ENCODE measurements at regions not wholly inside any gene's neighbourhood (a gene's known extent, or its start where the extent isn't known, plus 50 kb on each side); places are given as distances from the start of the nearest gene placed in this dataset.

- DNase-seq (ENCODE audit: low read depth), result no peak
Measured at GRCh38 chr15:58329781-58330671, 101.8 kb upstream of the LIPC start.

DNA sequence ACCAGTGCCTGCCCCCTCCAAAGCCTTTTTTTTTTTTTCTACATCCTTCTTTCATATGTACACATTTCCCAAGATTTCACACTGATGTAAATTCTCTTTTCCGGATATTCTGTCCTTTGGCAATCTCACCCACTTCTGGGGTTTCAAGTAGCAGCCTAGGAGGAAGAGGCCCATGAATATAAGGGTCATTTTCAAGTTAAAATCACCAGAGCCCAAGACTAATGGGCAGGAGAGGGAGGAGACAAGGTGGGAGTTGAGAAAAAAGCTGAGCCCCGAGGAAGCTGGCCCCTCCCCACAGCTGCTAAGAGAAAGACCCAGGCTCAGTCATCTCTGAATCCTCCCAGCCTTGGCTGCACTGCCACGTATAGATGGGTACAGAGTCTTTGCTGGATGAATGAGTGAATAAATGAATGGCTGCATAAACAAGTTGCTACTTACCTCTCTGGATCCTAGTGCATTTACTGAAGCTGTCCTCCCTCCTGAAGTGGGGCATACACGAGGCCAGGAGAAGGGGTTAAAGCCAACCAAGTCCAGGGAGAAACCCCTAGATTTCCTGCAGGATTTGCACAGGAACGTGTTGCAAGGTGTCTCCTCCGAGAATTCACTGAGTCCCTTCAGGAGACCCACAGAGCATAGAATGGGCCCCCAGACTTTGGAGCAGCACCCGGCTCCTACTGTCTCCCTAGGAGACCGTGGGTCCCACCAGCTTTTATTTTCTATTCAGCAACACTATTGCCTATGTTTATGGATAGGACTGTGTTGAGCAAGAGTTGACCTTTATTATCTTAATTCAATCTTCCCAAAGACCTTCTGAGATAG, 100.8 kb upstream of the LIPC start:
- no peak for DNase-seq (ENCODE audit: low read depth)

- DNase-seq (ENCODE audit: low read depth), result no peak
Measured at GRCh38 chr15:58331560-58331912, 100.3 kb upstream of the LIPC start.

DNA sequence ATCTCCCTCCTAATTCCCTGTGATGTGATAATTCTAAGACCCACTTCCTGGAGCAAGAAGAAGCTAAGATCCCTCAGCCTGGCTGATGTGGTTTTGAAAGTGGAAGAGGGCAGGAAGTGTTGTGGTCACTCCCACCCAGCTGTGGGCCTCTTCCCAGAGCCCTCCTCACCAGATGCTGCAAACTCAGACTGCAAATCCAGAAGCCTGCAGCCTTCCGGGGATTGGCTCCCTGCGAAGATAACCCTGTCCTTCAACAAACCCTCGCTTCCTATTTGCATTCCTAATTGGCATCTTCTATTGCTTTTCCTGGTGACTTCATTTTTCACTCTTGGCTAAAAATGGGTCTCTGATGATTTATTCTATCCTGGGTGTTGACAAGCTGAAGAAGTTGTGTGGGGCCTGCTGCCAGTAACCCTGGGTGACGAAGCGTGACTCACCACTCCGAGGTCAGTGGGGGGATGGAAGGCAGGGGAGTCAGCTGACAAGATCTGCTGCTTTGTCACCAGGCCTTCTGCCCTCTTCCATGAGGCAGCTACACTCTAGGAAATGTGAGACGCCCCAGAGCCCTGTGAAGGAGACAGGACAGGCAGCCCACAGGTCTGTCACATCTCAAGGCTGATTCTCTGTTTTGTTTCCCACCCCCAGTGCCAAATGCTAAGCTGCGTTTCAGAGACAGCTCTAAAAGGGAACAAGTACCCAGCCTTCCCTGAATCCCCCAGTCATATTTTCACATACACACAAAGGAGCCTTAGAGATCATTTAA, 99.7 kb upstream of the LIPC start:
- peak; percentile 88 for DNase-seq (ENCODE audit: low read depth)

- DNase-seq (ENCODE audit: low read depth), result no peak
Measured at GRCh38 chr15:58332676-58333400, 99.0 kb upstream of the LIPC start.

GRCh38 chr15:58334803-58335202, 97.0 kb upstream of the LIPC start:
- DNase-seq (ENCODE audit: low read depth), result no peak

GRCh38 chr15:58336161-58336560, 95.6 kb upstream of the LIPC start:
- DNase-seq (ENCODE audit: low read depth), result no peak

- no peak for DNase-seq (ENCODE audit: low read depth)
Measured at GRCh38 chr15:58340176-58340575, 91.6 kb upstream of the LIPC start.

GRCh38 chr15:58342508-58342907, 89.3 kb upstream of the LIPC start:
- no peak for DNase-seq (ENCODE audit: low read depth)

DNA sequence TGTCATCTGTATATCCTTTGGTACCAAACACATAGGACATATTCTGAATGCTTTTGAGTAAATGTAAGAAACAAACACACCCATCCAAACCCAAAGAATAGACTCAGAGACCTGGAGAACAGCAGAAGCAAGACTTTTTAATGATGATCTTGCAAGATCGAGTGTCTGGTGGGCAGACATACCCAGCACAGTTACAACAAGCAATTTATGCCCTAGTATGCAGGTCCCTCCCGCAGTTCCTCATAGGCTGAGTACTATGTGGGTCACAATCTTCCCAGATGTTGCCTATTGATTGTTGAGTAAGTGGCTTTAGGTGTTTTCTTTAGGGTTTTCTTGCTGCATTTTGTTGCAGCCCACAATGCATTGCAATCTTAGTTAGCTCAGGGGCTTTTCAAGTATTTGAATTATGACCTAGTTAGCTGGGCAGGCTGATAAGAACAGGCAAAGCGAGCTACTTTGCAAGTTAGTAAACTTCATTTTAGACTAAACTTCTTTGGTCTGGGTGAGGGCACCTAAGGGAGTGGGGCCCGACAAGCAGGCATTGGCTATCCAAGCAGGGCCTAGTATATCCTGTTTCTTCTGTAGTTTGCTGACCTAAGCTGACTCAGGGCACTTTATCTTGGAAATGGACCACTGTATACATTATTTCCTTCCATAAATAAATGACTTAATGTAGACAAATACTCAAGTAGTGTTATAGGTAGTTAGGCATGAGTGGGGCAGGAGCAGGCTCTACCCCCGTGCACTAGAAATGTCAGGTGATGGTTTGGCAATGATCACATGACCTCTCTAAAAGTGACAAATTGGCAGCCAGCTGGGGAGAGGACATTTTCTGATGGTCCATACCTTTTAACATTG, 87.3 kb upstream of the LIPC start:
- DNase-seq (ENCODE audit: low read depth), result no peak

DNA sequence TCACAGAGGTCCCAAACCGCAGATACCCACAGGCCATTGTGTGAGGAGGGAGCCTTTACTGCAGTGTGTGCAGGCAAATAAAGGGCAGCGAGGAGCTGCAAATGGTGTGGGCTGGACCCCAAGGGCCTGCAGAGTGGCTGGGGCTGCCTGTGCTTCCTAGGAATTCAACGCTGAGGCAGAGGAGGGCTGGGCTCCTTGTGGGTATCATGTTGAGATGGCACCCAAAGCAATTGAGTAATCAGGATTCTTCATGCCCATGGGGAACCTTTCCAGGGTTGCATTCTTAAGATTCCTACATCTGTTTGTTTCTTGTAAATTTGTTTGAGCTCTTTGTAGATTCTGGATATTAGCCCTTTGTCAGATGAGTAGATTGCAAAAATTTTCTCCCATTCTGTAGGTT, 85.4 kb upstream of the LIPC start:
- DNase-seq (ENCODE audit: low read depth), result no peak

GRCh38 chr15:58348095-58348812, 83.5 kb upstream of the LIPC start:
- DNase-seq (ENCODE audit: low read depth), result no peak

DNA sequence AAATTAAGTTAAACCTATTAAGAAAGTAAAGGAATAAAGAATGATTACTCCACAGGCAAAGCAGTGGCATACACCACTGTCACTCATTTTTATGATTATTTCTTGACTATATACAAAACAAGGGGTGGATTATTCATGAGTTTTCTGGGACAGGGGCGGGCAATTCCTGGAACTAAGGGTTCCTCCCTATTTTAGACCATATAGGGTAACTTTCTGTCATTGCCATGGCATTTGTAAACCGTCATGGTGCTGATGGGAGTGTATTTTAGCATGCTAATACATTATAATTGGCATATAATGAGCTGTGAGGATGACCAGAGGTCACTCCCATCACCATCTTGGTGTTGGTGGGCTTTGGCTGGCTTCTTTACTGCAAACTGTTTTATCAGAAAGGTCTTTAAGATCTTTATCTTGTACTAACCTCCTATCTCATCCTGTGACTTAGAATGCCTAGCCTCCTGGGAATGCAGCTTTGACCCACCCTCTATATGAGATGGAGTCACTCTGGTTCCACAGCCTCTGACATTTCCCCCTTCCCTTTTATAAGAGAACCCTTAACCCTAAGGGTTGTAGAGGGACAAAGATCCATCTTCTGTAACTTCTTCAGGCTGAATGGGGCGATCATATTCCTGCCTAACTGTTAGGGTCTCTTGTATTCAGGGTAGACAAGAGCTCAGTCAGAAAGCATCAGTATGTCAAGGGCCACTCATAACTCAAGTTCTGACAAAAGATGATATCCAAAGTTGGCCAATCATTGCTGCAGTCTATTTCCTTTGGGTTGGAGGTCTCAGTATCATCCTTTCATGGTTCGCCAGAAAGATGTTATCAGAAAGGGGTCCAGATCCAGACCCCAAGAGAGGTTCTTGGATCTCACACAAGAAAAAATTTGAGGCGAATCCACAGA, 79.5 kb upstream of the LIPC start:
- DNase-seq (ENCODE audit: low read depth), result no peak

DNA sequence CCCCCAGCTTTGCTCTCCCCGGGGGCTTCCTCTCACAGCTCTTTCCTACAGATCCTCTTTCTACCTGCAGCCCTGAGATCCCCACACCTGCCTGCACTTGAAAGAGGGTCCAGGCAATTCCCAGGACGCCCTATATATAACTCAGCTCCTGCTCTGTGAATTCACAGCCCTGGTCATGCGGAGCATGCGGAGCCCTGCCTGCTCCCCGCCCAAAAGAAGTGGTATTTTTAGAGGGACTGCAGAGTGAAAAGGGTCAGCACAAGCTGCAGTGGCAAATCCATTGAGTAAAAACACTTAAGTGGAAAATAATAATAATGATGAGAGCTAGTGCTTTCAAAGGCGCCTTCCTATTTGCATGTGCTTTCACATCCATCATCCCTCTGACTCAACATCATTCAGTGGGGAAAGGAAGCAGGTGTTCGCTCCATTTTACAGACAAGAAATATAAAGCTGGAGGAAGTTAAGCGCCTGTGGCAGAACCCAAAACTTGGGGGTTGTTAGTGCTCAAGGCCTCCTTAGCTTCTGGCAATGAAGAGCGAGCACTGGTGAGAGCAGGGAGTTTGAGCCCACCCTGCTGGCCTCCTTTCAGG, 76.3 kb upstream of the LIPC start:
- DNase-seq (ENCODE audit: low read depth), result no peak

DNA sequence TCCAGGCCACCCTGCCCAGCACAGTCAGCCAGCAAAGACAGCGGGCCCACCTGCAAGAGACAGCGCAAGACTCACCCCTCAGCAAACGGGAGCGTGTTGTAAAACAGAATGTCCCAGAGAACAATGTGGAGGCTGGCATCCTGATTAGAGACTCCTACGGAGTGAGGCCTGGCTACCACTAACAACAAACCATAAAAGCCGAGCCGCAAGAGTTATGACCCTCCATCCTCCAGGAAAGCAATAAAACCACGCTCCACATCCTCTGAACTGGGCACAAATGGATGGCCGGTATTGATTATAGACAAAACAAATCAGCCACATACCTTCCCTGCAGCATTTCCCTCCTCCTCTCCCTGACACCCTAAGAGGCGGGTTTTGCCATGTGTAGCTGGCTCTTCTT, 75.8 kb upstream of the LIPC start:
- DNase-seq (ENCODE audit: low read depth), result no peak

- DNase-seq (ENCODE audit: low read depth), result no peak
Measured at GRCh38 chr15:58357529-58358476, 74.0 kb upstream of the LIPC start.

DNA sequence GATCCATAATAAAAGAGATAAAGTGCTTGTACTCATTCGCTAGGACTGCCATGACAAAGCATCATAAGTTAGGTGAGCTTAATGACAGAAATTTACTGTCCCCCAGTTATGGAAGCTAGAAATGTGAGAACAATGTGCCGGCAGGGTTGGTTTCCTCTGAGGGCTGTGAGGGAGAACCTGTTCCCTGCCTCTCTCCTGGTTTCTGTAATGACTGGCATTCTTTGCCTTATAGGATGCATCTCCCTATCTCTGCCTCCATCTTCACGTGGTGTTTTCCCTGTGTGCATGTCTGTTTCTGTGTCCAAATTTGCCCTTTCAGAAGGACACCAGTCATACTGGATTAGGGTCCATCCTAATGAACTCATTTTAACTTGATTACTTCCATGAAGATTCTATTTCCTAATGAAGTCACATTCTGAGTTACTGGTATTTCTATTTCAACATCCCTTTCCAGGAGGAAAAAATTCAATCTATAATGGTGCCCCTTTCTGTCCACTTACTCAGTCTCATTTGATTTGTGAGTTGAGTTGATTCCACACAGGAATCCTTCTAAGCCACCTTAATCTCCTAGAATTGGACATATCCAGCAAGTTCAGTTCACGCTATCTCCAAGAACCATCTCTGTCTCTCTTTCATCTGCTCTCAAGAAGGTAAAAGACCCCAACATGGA, 71.2 kb upstream of the LIPC start:
- no peak for DNase-seq (ENCODE audit: low read depth)
